ENCODE measurements at regions not wholly inside any gene's neighbourhood (a gene's known extent, or its start where the extent isn't known, plus 50 kb on each side); places are given as distances from the start of the nearest gene placed in this dataset.

DNA sequence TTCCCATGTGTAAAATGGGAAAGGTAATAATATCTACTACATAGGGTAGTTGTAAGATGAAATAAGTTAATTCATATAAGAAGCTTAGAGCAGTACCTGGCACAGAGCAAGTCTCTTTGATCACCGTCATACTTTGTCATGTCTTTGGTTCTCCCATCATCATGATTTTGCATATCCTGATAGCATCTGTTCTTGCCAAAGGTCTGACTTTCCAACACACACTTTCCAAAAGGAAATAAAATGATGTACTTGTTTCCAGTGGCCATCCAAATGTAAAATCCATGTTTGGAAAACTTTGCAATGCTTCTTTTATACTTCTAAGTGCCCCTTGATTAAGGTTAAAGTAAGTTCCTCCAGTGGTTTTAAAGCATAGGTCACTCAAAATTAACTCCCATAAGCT lies 266.9 kb upstream of the PTGER4 start:
- no peak for FAIRE-seq

- FAIRE-seq: no peak
Measured at GRCh38 chr5:40410964-40411635, 268.6 kb upstream of the PTGER4 start.

GRCh38 chr5:40410231-40410861 lies 269.4 kb upstream of the PTGER4 start:
- no peak for FAIRE-seq

DNA sequence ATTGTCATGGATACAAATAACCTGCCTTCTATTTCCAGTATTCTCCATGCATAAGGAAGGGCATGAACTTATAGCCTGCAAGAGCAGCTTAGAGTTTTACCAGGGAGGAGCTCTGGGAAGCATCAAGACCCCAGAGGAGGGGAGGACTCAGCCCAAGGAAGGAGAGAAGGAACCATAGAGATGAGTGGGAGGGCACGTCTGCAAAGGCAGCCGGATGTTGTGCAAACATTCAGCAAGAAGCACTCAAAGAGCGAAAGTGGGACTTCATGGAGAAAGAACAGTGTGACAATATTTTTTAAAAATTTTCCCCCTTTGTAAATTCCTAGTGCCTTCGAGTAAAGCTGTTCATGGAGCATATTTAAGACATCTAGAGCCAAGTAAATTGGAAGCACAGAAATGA lies 270.1 kb upstream of the PTGER4 start:
- FAIRE-seq: no peak

DNA sequence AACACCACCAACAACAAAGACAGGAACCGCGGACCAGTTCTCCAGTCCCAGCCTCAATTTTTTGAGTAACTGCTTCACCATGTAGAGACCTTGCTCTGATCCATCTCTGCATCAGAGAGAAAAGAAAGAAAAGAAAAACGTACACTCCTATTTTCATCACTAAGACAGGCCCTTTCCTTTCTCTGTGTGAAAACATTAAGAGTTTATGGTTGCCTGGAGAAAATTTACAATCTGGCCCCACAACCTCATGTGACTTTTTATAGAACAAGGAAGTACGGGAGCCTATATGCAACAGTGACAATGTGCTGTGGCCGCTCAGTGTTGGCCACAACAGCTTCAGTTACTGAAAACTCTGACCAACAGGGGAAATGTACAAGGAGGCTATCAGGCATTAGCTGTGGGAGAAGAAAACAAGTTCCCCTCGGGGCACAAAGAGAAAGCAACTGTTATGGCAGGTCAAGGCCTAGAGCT lies 272.9 kb upstream of the PTGER4 start:
- FAIRE-seq: no peak

DNA sequence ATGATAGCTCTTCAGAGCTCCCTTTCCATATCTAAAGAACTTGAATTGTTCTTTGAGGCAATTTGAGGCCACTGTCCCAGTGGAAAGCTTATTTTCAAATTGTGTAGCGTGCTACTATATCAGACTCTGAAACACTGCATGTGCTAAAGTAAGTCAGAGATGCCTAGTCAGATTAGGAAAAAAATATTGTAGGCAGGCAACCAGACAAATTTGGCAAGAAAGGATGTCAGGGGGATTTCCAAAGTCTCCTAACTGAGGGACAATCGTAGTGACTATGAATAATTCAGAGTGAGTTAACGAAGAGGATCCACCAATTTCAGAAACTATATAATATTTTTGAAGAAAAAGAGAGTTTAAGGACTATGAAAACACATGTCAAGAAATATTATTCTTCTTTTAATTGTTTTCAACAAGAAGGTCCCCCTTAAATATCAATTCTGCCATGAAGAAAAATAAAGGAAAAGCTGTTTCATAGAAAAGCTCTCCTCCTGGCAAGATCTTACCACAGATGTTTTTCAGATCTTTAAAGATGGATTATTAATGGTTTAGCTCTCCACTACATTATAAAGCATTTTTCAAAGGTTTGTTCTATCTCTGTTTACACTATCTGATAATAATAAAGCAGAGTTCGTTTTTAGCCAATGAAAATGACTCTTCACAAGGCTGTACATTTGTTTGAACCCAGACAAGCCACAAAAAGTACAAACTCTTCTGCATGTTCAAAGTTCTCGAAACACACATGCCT lies 273.5 kb upstream of the PTGER4 start:
- no peak for FAIRE-seq

DNA sequence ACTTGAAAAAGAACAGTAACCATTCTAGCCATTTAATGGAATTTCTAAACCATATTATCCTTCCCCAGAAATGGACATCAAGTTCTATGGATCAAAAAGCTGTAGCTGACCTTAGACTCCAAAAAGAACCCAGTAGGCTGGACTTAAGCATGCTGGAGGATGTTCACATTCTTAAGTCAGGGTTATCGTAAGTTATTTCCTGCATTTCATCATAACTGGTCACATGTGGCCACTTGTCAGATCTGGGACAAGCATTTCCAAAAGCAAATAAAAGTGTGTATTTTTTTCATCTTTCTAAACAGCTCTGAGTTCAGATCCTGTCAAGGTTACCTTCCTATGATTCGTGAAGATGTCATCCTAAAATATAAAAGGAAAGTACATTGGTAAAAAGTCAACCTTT lies 274.5 kb upstream of the PTGER4 start:
- FAIRE-seq: no peak

DNA sequence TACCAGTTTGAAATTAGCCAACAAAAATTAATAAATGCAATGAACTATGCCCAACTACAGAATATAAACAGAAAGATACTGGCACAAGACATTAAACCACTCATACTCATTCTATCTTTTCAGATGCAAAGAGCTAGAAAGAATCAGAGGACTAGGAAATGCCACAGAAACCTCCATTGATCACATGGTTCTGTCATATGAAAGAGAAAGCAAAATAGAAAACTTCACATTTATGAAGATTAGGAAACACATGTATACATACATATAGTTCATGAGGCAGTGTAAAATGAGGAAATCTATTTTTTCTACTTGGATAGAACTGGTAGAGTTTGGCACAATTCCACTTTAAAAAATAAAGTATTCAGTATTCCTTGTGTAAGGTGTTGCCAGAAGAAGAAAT lies 275.1 kb upstream of the PTGER4 start:
- FAIRE-seq: no peak

GRCh38 chr5:40402007-40402364 lies 277.7 kb upstream of the PTGER4 start:
- FAIRE-seq: no peak

DNA sequence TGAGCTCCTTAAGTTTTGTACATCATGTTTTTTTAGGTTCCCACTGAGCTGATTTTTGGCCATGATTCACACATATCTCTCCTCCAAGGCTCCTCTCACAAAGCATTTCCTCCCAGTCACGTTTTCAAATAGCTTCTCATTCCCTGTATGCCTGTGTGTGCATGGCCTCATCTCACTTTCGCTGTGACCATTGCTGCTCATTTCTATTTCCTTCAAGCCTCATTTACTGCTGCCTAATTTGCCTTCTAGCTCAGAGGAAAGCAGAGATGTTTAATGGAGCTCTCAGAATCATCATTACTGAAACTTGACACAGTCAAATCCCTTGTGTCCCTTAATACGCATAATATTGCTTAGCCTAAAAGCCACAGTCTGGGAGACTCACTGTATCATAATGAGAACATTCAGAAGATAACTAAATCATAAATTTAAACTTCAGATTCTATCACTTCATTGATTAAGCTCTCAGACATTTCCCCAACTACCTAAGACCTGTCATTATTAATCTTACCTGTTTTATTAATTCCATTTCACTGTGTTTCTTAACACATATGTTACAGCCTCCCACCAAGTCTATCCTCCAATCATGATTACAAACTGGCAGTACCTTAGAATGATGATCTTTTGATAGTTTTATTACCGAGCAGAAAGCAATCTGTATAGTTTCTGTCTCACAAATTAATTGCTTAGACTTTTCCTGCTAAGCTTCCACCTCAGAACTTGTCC lies 278.3 kb upstream of the PTGER4 start:
- no peak for FAIRE-seq

- FAIRE-seq: no peak
Measured at GRCh38 chr5:40400245-40400644, 279.5 kb upstream of the PTGER4 start.

- no peak for FAIRE-seq
Measured at GRCh38 chr5:40399349-40399748, 280.4 kb upstream of the PTGER4 start.

- no peak for FAIRE-seq
Measured at GRCh38 chr5:40397976-40398375, 281.7 kb upstream of the PTGER4 start.

GRCh38 chr5:40397091-40397490 lies 282.6 kb upstream of the PTGER4 start:
- no peak for FAIRE-seq

GRCh38 chr5:40396317-40396716 lies 283.4 kb upstream of the PTGER4 start:
- no peak for FAIRE-seq

DNA sequence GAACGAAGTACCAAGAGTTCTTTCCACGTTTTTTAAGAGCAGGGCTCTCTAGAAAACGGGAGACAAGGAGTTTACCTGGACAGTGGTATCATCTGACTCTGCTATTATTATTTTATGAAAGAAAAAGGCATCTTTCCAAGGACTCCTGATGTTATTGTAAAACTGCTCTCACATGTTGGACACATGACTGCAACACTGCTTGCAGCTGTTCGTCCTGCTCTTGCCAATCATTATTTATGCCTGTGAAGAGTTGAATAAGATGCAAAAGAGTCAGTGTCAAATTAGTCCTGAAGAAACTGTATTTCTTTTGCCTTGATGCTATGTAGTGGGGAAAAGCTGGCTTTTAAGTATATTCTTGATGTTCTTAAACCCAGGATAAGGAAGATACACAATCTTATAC lies 284.5 kb upstream of the PTGER4 start:
- FAIRE-seq: no peak

DNA sequence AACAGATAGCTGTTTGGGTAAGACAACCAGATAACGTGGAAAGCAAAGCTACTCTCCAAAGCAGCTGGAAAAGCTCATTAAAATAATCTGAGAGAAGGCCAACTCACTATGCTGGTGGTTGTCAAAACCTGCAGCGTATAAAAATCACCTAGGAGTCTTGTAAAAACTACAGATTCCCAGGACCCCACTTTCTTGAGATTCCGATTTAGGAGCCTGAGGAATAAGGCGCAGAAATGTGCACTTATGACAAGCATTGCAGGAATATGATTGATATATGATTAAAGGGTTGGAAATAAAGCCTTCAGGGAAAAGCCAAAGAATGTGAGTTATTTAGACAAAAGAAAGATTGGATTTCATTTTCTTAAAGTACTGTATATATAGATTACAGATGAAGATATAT lies 285.0 kb upstream of the PTGER4 start:
- FAIRE-seq: no peak

GRCh38 chr5:40391642-40392041 lies 288.1 kb upstream of the PTGER4 start:
- no peak for FAIRE-seq

DNA sequence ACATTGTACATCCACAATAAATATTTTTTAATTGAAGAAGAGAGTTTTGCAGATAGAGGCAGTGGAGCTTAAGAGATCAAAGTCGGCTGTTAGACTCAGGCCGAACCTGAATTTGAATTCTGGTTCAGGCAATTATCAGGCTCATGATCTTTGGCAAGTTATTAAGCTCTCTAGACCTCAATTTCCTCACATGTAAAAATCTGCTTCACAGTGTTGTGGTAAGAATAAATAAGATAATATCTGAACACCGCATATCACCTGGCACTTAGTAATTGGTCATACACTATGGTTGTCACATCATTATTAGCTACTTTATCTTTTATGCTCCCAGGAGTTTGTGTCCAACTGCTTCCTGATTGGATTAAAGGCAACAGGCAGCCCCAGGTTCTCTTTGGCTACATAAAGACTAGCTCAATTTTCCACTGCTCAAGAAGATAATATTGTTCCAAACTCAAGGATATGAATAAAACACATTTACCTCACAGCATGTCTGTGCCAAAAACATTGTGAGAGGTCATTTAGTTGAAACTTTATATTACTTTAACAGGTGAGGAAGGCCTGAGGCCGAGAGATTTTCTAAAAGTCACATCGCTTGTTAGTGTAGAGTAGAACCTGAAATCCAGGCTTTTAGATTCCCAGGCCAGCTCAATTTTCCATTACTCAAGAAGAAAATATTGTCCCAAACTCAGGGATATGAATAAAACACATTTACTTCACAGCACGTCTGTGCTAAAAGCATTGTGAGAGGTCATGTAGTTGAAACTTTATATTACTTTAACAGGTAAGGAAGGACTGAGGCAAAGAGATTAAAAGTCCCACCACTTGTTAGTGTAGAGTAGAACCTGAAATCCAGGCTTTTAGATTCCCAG lies 289.2 kb upstream of the PTGER4 start:
- FAIRE-seq: no peak

DNA sequence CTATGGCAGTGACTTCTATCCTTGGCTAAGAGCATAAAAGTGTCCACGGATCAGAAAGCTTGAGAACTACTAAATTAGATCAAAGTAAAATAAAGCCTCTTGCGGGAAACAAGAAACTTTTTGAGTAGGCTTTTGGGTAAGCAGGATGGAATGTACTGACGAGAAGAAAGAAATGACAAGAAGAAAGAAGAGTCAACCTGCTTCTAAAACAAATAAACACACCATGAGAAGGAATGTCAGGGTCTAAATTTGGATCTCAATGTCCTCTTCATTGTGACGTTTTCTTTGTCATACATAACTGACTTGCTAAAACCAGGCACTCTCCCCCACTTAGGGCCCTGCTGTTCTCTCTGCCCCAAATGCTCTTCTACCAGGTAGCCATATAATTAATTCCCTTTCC lies 290.1 kb upstream of the PTGER4 start:
- FAIRE-seq: no peak

GRCh38 chr5:40386289-40386688 lies 293.4 kb upstream of the PTGER4 start:
- no peak for FAIRE-seq

- FAIRE-seq: no peak
Measured at GRCh38 chr5:40385544-40385943, 294.2 kb upstream of the PTGER4 start.
